Activated naive CD8-positive, alpha-beta T cell (primary cell): ENCODE measurements at regions not wholly inside any gene's neighbourhood (a gene's known extent, or its start where the extent isn't known, plus 50 kb on each side); places are given as distances from the start of the nearest gene placed in this dataset.
"Not testable (repeated sequence)": the region's sequence is repeated elsewhere in the genome, so short reads cannot be mapped to it uniquely, and the experiment has no call there.

Experiments used
- H3K27ac Mint-ChIP-seq: one replicate; pipeline ENCODE4 v1.8.0; 2021; ENCODE audit warnings: mixed read lengths
- H3K27me3 Mint-ChIP-seq: one replicate; pipeline ENCODE4 v1.8.0; 2021; ENCODE audit warnings: mixed read lengths
- H3K36me3 Mint-ChIP-seq: one replicate; pipeline ENCODE4 v1.8.0; 2021; ENCODE audit warnings: mixed read lengths
- H3K4me1 Mint-ChIP-seq: one replicate; pipeline ENCODE4 v1.8.0; 2021; ENCODE audit warnings: low read depth, mixed read lengths
- H3K4me3 Mint-ChIP-seq: one replicate; pipeline ENCODE4 v1.8.0; 2021; ENCODE audit warnings: mild to moderate bottlenecking, mixed read lengths
- H3K9me3 Mint-ChIP-seq: one replicate; pipeline ENCODE4 v1.8.0; 2021; ENCODE audit warnings: low read depth, mixed read lengths

DNA sequence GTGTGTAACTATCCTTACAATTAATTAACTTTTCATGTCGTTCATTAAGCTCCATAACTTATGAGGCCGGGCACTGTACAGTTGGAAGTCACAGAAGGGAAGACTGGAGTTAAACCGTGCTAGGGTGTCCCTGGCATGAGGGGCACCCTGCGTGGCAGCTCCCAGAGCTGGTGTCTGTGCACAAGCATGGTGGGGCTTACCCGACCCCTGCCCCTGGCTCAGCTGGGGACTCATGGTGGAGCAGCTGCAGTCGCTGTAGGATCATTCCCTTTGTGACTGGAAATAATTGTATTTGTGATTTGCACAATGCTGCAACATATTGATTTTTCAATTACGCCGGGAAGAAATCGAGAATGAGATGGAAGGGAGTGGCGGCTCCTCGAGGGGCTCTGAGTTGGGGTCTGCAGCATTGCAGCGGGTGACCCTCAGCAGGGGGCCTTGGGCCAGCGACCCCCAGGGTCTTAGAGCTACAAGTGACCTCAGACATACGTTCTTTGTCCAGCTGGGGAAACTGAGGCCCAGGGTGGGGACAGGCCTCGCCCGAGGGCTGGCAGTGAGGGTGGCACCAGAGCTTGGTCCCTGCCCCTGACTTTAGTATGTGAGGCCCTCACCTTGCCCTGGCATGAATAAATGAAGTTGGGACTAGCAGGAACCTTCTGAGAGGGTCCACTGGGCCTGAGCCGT, 125.4 kb downstream of the KIF26A start:
- Mint-ChIP-seq H3K36me3 (no peaks in the 10 kb centered on the region), H3K27ac (no peak overlapping the region), H3K9me3 (peaks cover 16% of the 10 kb centered on the region), H3K4me3 (no peak overlapping the region), H3K27me3 (no peaks in the 10 kb centered on the region), H3K4me1 (no peaks in the 10 kb centered on the region)

- Mint-ChIP-seq H3K9me3 (peaks cover 12% of the 10 kb centered on the region), H3K27ac (no peak overlapping the region), H3K4me1 (no peaks in the 10 kb centered on the region), H3K36me3 (no peaks in the 10 kb centered on the region), H3K4me3 (no peak overlapping the region), H3K27me3 (no peaks in the 10 kb centered on the region)
These were observed 126.3 kb downstream of the KIF26A start for GRCh38 chr14:104264495-104265265.

DNA sequence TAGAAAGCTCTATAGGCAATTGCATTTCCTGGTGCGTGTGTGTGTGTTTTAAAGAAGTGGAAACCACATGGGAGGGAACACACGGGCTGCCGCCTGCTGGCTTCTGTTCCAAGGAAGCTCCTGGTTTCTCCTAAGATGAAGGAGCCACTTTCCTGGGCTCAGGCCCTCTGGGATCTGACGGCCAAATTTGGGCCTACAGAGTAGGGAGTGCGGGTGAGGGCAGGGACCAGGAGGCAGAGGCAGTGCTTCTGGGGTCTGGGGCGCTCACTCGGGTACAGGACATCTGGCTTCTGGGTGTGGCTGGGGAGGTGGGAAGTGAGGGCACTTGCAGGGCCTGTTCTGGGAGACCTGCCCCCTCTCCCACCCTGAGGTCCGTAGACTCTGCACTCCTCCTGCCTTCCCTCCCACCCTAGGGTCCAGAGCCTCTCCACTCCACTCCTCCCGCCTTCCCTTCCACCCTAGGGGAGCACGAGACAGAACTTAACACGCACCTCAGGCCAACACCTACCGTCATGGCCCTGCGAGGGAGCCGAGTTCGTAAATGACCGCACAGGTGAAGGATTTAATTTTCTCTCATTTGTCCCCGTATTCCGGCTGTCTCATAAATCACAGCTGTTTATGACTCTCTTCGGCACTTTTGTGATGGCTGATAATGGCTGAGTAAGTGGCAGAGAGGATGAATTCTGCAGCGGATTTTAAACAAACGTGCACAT, 127.7 kb downstream of the KIF26A start:
- H3K36me3 Mint-ChIP-seq = no peaks in the 10 kb centered on the region
- no peak overlapping the region for H3K4me3 Mint-ChIP-seq
- H3K27me3 Mint-ChIP-seq = no peaks in the 10 kb centered on the region
- peaks cover 8% of the 10 kb centered on the region for H3K9me3 Mint-ChIP-seq
- no peaks in the 10 kb centered on the region for H3K4me1 Mint-ChIP-seq
- H3K27ac Mint-ChIP-seq = no peak overlapping the region

- no peaks in the 10 kb centered on the region for H3K4me1 Mint-ChIP-seq
- no peaks in the 10 kb centered on the region for H3K27me3 Mint-ChIP-seq
- H3K4me3 Mint-ChIP-seq = no peak overlapping the region
- no peaks in the 10 kb centered on the region for H3K36me3 Mint-ChIP-seq
- peaks cover under 1% of the 10 kb centered on the region for H3K9me3 Mint-ChIP-seq
- H3K27ac Mint-ChIP-seq = no peak overlapping the region
These were observed 128.5 kb downstream of the KIF26A start for GRCh38 chr14:104266631-104267575.

GRCh38 chr14:104267895-104268294, 129.5 kb downstream of the KIF26A start:
- no peaks in the 10 kb centered on the region for H3K27me3 Mint-ChIP-seq
- no peaks in the 10 kb centered on the region for H3K36me3 Mint-ChIP-seq
- H3K27ac Mint-ChIP-seq = no peak overlapping the region
- no peaks in the 10 kb centered on the region for H3K9me3 Mint-ChIP-seq
- H3K4me1 Mint-ChIP-seq = no peaks in the 10 kb centered on the region
- no peak overlapping the region for H3K4me3 Mint-ChIP-seq

DNA sequence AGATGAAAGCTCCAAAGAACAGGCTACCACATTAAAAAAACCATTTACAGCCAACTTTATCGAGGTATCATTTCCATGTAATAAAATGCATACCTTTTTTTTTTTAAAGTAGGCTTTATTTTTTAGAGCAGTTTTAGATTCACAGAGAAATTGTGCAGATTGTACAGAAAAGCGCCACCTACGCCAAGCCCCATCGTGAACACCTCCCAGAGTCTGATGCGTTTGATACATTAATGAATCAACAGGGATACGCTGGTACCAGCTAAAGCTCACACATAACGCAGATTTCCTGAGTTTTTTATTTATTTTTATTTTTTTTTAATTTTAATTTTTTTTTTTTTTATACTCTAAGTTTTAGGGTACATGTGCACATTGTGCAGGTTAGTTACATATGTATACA, 129.9 kb downstream of the KIF26A start:
- no peaks in the 10 kb centered on the region for H3K36me3 Mint-ChIP-seq
- H3K4me3 Mint-ChIP-seq = no peak overlapping the region
- H3K27ac Mint-ChIP-seq = no peak overlapping the region
- no peaks in the 10 kb centered on the region for H3K27me3 Mint-ChIP-seq
- H3K4me1 Mint-ChIP-seq = no peaks in the 10 kb centered on the region
- no peaks in the 10 kb centered on the region for H3K9me3 Mint-ChIP-seq

- no peak overlapping the region for H3K27ac Mint-ChIP-seq
- no peak overlapping the region for H3K4me3 Mint-ChIP-seq
- H3K9me3 Mint-ChIP-seq = no peaks in the 10 kb centered on the region
- H3K27me3 Mint-ChIP-seq = no peaks in the 10 kb centered on the region
- H3K36me3 Mint-ChIP-seq = no peaks in the 10 kb centered on the region
- no peaks in the 10 kb centered on the region for H3K4me1 Mint-ChIP-seq
These were observed 130.5 kb downstream of the KIF26A start for GRCh38 chr14:104268725-104269436.

GRCh38 chr14:104269511-104270241, 131.3 kb downstream of the KIF26A start:
- H3K27me3 Mint-ChIP-seq, H3K9me3 Mint-ChIP-seq, H3K4me3 Mint-ChIP-seq, H3K27ac Mint-ChIP-seq, H3K4me1 Mint-ChIP-seq, H3K36me3 Mint-ChIP-seq: not testable (repeated sequence)

GRCh38 chr14:104271391-104271790, 133.0 kb downstream of the KIF26A start:
- H3K27me3 Mint-ChIP-seq = no peaks in the 10 kb centered on the region
- H3K4me1 Mint-ChIP-seq = no peaks in the 10 kb centered on the region
- no peaks in the 10 kb centered on the region for H3K36me3 Mint-ChIP-seq
- H3K27ac Mint-ChIP-seq = no peak overlapping the region
- H3K9me3 Mint-ChIP-seq = no peaks in the 10 kb centered on the region
- H3K4me3 Mint-ChIP-seq = no peak overlapping the region

- H3K4me3 Mint-ChIP-seq = no peak overlapping the region
- no peaks in the 10 kb centered on the region for H3K4me1 Mint-ChIP-seq
- H3K27me3 Mint-ChIP-seq = peaks cover 1% of the 10 kb centered on the region
- H3K36me3 Mint-ChIP-seq = no peaks in the 10 kb centered on the region
- H3K9me3 Mint-ChIP-seq = no peaks in the 10 kb centered on the region
- H3K27ac Mint-ChIP-seq = no peak overlapping the region
These were observed 136.4 kb downstream of the KIF26A start for GRCh38 chr14:104274806-104275205.

- H3K9me3 Mint-ChIP-seq = no peaks in the 10 kb centered on the region
These were observed 139.2 kb downstream of the KIF26A start for GRCh38 chr14:104277416-104278213.

GRCh38 chr14:104278214-104278534, 139.8 kb downstream of the KIF26A start:
- Mint-ChIP-seq H3K27me3 (peaks cover 1% of the 10 kb centered on the region), H3K36me3 (no peaks in the 10 kb centered on the region), H3K4me3 (no peak overlapping the region), H3K9me3 (no peaks in the 10 kb centered on the region), H3K4me1 (no peaks in the 10 kb centered on the region), H3K27ac (no peak overlapping the region)

More at GRCh38 chr14:104277416-104278213, 139.2 kb downstream of the KIF26A start:
- peaks cover 1% of the 10 kb centered on the region for H3K27me3 Mint-ChIP-seq
- no peaks in the 10 kb centered on the region for H3K4me1 Mint-ChIP-seq
- no peaks in the 10 kb centered on the region for H3K36me3 Mint-ChIP-seq
- no peak overlapping the region for H3K4me3 Mint-ChIP-seq
- H3K27ac Mint-ChIP-seq = no peak overlapping the region
